Non-pigmented ciliary epithelial cell (primary cell): ENCODE measurements at regions not wholly inside any gene's neighbourhood (a gene's known extent, or its start where the extent isn't known, plus 50 kb on each side); places are given as distances from the start of the nearest gene placed in this dataset.

ENCODE experiments used
- DNase-seq: peaks from one replicate; pipeline ENCODE4 v3.0.0-alpha.2; 2010; ENCODE audit warnings: low read depth

DNA sequence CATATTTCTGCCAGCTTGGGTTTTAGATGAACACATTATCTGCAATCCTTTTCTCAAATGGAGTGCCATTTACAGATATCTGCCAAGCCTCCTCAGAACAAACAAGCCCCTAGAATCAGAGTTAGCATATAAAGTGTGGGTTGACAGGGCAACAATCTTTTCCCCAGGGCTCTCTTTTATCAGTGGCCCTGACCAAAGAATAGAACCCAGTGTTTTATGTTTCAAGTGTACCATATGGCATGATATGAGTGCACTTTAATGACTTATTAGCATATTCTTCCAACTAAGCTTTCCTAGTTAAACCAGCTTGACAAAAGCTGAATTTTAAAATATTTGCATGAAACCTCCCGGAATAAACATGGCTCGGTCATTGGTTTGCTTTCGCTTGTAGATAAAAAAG is 57.3 kb downstream of the EVX1 start:
- DNase-seq: no peak

DNA sequence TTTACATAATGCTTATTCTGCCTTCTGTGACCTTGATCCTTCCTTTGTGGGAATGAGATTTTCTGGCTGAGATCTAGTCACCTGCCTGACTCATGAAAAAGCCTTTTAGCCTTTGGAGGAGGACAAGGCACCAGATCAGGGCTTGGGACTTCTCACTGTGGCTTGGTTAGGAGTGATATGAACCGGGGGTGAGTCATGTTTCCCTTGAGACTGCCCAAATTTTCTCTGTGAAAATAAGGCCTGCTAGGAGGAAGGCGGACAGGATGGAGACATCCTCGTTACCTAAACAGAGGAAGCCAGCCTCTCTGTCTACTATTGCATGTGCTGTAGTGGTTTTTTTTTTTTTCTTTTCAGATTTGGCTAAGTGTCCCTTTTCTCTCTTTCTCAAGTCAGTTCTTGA is 57.8 kb downstream of the EVX1 start:
- DNase-seq: no peak

DNA sequence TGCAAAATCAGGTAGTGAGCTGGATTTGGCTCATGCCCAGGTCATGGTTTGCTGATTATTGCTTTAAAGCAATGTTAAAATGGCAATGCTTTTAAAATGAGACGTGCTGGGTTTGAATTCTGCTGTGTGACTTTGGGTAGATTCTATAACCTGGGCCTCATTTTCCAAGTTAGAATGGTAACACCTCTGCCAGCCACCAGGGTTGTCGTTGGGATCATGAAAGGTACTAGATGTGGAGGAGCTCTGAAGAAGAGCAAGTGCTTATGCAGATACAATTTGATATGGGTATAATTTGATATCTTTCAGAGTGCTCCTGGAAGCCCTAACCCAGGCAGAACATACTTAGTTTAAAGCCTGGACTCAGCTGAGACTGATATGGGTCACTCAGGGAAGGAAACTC is 60.0 kb downstream of the EVX1 start:
- no peak for DNase-seq

DNA sequence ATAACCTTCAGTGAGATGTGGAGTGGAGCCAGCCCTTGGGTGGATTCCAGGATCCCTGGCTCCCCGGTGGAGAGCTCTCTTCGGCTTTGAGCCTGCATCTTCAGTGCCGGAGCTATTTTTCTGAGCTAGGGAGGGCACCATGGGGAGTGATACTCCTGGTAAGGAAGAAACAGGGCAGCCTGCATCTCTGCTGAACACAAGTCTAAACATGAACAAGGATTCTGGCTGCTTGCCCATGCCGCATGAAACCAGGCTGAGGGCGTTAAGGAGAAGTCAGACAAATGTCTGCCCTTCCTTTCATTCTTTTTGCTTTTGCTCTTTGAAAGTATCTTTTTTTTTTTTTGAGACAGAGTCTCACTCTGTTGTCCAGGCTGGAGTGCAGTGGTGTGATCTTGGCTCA is 60.4 kb downstream of the EVX1 start:
- no peak for DNase-seq

DNA sequence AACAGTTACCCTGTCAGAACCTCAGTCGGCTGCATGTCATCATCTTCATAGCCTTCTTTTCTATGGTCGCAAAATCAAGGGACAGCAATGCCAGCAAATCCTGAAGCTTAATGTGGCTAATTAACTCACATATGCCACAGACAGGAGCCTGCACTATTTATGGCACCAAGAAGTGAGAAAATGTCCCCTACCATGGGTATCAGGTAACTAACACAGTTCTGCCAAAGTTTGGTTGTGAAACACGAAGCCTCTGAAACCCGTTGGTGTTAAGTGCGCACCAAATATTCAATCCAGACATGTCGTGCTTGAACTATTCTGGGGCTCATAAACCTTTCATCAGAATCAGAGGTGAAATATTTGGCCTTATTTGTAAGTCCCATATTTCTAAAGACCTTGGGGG is 63.3 kb downstream of the EVX1 start:
- DNase-seq: no peak

DNA sequence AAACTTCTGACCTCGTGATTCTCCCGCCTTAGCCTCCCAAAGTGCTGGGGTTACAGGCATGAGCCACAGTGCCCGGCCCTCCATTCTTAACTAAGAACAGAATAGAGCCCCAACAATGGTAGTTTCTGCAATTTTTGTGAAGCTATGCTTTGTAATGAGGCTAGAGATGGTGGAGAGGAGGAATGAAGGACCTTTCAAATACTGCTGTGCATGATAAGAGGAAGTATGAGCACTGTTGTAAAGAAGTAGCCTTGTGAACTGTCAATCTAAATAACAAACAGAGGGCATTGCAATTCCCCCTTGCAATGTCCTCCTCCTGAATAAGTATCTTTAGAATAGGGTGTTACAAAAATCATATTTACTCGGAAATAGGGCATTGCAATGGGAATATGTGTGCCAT is 70.2 kb downstream of the EVX1 start:
- DNase-seq: no peak

DNA sequence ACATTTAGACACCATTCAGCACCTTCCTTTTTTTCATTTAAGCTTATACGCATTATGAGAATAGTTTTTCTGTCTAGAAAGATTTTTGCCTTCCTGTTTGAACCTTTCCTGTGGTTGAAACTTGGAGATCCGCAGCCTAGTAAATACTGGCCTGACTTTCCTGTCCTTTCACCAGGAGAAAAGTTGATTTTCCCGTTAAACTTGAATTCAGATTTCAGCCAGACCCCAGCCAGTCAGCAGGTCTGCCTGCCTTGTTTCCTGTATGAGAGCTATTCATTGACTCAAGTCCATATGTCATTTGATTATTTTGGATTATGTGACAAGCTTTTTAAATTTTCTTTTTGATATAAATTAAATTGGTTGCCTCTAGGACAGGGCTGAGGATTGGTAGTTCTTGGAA is 71.5 kb downstream of the EVX1 start:
- no peak for DNase-seq

DNA sequence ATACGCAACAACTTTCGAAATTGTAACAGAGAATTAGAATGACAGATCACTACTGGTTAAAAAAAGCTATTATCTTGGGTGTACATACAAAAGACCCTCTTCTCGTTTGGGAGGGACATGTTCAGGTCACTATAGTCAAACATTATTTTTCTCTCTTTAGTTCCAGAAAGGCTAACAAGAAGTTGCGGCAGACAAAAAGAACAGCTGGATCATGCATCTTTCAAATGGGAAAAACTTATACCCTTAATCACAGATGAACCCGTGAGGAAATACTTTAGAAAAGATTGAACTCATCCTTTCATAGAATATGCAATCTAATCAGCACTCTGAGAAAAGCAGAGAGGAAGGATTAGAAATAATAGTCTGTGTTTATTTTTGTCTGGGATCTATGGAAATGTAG is 72.5 kb downstream of the EVX1 start:
- no peak for DNase-seq

DNA sequence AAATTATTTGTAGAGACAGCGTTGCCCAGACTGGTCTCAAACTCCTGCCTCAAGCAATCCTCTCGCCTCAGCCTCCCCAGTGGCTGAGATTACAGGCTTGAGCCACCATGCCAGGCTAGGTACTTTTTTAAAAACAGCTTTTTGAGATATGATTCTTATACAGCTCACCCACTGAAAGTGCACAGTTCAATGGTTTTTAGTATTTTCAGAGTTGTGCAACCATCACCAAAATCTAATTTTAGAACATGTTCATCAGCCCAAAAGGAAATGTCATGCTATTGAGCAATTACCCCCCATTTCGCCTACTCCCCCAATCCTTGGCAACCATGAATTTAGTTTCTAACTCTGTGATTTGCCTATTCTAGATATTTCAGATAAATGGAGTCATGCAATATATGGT is 73.7 kb downstream of the EVX1 start:
- DNase-seq: no peak

DNA sequence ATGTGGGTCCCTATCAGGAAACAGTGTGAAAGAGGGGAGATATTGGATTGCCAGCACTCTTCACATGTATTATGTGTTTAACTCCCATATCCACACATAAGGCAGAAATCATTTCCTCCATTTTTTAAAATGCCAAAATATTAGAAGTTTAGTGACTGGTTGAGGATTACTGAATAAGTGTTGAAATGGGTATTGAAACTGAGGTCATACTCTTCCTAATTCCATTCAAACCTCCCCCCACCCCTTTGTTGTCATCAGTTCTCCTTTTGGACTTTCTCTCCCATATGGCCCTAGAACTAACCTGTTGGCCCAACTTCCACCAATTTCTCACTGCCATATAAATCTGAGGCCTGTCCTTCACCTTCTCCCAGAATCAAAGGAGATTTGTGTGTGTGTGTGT is 81.6 kb downstream of the EVX1 start:
- DNase-seq: no peak

DNA sequence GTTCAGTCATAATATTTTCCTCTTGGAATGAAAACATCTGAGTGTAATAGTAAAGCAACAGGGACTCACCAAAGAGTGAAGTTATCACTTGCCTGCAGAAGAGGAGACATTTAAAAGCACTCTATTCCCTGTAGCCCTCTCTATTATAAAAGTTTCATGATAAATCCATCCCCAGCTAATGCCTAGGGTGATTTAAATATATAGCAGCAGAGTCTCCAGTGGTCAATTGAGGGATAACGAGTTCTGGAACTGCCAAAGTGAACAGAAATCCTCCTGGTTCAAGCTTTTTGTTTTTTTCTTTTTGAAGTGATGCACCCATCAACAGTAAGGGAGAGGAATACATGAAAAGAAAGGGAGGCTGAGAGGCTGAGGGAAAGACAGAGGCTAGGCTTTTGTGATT is 87.3 kb downstream of the EVX1 start:
- DNase-seq: no peak

DNA sequence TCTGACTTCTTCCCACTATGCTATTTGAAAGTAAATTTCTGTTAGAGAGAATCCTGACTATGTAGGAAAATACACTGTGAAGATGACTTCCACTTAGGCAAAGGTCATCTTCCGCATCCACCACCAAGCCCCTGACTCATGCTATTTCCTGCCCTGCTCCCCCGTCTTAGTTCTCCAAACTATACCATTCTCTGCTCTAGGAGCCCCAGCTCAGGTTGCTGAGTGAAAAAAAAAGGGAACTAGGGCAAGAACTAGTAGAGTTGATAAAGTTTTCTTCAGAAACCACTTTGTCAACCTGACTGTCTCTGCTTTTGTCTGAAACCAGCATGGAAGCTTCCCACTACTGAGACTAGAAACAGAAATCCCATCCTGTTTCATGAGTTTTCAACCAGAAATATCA is 96.9 kb downstream of the EVX1 start:
- DNase-seq: no peak

DNA sequence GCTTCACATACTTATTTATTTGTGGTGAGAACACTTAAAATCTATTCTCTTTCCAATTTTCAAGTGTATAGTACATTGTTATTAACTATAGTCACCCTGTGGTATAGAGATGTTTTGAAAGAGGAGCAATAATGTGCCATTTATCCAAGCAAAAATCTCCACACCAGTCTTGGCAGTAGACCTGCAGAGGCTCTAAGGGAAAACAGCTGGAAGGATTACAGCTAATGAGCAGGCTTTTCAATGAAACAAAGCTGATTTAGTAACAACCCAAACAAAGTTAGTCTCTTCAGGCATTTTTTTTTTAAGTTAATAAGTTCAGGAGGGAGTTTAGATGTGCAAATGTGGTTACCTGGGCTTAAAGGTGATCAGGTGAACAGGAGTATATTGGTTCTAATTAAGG is 101.9 kb downstream of the EVX1 start:
- DNase-seq: no peak

DNA sequence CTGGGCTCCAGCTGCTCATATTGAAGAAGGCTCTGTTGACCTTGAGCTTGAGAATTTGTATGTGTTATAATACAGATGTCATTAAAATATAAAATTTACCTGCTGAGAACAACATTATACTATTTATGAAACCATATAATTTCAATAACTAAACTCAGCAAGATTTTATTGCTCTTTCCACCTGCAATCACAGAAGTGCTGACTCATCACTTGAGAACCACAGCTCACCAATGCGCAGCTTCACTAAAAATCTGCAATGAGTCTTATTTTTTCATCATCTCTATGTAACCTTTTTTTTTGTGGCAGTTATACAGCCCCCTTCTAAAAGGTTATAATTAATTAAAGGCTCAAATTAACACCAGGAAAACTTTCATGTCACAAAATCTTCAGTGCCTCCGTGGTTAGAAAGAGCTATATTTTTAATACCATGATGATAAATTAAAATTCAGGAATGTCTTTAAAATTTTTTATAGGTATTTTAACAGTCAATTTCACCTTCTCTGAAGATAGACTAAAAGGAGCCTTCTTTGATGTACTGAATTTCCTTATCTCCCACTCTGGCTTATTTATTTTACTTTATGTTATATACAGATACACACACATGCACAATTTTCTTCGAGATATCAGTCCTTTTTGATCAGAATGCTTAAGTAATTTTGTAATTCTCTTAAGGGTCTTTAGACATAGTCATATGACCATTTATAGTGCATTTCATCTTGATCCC is 102.7 kb downstream of the EVX1 start:
- no peak for DNase-seq

DNA sequence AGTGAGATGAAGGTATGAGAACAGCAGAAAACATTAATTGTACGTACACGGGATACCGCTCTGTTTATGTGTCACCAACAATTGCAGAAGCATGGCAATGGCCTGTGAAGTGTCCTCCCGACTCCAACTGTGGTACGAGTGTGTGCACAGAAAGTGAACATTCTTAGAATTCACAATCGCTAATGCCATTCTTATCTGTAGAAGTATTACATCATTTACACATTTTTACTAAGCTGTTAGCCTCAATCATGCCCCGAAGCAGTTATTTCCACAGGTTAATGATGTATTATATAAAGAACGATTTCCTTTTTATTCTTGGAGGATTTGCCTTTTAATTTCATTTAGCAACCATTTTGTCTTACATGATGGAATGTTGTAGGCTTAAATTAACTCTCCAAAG is 103.4 kb downstream of the EVX1 start:
- no peak for DNase-seq

DNA sequence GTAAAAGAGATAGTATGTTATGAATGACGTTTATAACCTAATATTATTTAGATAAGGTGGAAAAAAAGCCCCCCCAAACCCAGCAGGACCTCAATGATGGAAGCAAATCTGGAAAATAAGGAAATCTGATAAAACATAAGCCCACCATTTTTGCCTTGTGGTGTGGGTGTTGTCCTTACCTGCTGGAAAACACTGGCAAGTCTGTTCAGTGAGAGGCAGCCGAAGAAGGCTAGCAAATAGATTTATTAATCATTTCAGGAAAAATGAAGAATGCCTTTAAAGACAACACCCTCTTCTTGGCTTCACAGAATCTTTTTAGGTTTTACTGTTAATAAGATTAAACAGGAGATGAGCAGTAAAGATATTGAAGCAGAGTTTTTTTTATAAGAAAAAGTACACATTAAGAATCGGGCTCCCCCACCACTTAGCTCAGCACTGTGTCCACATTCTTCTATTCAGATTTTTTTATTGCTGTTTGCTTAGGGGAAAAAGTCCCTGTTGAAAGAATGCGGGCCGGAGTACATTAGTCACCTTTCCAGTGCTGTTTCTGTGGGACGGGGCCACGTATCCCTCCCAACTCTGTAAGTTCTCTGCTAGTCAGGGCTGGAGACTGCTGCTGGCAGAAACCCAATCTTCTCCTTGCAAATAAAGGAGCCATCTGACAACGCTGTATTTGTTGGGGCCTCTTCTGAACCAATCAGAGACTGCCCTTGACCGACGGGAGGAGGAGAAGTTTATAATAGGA is 104.1 kb downstream of the EVX1 start:
- DNase-seq: peak; percentile 45

DNA sequence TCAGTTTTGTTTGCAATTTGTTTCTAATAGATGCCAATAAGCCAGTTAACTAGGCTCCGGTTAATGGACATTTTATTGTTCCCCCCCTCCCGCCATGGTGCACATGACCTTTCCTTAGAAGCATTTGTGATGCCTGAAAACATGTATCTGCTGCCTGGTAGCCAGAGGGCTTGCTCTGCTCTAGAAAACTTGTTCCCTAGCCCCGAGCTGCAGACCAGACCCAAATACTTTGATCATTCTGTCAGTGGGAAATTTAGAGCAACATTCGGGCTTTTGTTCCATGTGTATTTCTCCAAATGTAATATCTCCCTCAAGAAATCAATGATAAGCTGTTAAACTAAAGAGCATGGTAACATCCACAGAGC is 104.7 kb downstream of the EVX1 start:
- DNase-seq: no peak

DNA sequence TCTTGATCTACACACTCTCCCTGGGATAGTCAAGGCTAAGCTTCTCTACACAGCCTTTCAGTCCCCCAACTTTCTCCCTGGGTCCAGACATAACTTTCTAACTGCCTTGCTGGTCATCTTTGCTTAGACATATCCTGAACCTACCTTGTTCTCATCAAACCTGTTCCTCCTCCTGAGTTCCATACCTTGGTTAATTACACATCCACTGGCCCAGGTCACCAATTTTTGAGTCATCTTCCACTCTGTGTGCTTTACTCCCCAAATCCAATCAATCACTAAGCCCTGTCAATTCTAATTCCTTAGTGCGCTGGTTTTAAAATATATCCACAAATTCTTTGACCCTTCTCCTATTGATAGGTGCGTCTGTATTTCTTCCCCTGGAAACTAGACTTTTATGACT is 107.0 kb downstream of the EVX1 start:
- no peak for DNase-seq

DNA sequence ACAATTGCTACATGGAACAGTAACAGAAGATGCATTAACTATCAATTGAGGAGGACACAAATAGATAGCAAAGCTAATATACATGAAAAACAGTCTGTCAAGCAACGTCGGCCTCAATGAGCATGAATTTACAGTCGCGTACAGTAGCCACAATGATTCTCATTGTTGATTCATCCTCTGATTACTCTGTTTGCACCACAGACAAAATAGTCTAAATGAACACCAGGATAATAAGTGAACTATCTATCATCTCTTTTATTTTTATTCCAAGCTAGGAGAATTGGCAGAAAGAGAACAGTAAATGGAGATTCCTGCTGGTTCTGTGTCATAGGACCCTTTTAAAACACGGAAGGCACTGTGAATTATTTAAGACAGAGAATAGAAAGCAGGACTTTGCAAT is 108.5 kb downstream of the EVX1 start:
- no peak for DNase-seq

DNA sequence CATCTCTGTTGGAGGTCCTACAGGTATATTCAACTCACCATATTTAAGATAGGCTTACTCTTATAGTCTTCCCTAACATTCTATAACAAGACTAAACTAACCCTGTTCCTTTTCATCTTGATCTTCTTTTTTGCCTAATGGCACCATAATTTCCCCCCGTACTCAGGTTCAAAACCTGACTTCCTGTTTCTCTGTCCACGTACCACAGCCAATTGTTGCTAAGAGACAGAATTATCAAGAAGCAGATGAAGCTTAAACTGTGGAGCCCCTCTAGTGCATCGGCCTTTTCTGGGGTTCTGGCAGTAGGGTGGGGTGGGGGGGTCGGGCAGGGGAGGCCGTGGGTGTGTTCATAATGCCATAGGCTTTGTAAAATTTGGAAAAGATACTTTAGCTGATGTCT is 109.2 kb downstream of the EVX1 start:
- no peak for DNase-seq

DNA sequence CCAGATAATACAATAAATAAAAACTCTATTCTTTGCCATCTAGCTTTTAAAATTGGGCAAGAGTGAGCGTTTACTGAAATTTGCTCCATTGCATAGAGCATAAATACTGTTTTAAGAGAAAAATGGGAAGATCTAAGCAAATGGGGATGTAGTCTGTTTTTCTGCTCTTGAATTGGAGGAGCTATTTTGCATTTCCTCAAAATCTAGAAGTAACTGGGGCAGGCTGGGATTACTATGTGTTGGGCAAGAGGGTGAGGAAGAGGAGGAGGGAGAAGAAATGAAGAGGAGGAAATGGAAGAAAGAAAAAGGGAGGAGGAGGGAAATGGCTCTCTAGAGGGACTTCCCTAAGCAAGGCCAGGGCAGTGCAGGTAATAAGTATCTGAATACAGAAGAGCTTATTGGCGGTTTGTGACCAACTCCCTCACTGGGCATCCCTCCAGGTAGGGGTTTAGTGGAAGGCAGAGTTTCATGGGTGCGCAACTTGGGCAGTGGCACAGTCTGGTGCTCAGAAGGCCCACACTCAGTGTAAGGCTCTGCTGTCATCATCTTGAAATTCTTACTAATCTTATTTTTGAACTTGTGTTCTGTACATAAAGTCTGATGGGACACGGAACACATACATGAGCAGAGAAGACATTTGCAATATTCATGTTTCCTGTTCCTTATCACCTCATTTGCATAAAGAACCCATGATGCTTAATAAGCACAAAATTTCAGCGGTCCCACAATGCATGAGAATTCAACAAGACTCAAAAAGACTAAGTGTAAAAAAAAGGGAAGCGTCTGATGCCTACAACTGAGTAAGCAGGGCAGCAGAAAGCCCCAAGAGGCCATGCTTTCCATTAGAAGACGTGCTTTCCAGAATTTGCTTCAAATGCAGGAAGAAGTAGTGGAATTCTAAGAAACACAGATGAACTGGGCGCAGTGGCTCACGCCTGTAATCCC is 116.9 kb downstream of the EVX1 start:
- no peak for DNase-seq

DNA sequence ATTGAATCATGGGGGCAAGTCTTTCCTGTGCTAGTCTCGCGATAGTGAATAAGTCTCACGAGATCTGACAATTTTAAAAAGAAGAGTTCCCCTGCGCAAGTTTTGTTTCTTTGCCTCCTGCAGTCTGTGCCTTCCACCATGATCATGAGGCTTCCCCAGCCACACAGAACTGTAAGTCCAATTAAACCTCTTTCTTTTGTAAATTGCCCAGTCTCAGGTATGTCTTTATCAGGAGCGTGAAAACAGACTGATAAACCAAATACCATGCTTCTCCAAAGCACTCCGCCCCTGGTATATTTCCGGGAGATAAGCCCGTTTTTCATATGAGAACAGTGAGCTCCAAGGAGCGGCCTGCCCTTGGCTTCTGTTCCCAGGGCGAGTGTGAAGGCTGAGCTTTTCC is 118.9 kb downstream of the EVX1 start:
- no peak for DNase-seq

DNA sequence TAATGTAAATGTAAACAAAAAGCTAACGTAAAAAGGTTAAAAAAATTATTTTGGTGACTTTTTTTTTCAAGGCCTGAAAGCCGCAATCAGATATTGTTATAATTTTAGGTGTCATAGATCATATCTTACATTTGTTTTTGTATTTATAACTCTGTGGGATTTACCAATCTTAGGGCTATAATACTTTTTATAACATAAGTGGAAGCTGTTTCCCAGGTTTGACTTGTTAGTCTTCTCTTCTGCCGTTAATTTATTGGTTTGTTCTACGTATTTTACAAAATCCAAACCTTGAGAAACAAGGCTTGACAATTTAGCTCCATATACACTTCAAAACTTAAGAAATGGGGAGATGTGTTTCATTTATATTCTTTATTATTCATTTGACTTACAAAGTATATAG is 119.4 kb downstream of the EVX1 start:
- no peak for DNase-seq
